ENCODE measurements at regions not wholly inside any gene's neighbourhood (a gene's known extent, or its start where the extent isn't known, plus 50 kb on each side); places are given as distances from the start of the nearest gene placed in this dataset.
"Not testable (repeated sequence)": the region's sequence is repeated elsewhere in the genome, so short reads cannot be mapped to it uniquely, and the experiment has no call there.

GRCh38 chr10:47619300-47620012, 96.0 kb upstream of the AGAP9 start:
- H3K4me1 Mint-ChIP-seq; H3K4me3 Mint-ChIP-seq; CTCF ChIA-PET; DNase-seq (ENCODE audit: low spot score); H3K27me3 Mint-ChIP-seq (ENCODE audit: low read depth); POLR2A ChIA-PET; H3K27ac Mint-ChIP-seq; H3K36me3 Mint-ChIP-seq; ATAC-seq; H3K9me3 Mint-ChIP-seq: not testable (repeated sequence)

GRCh38 chr10:47609311-47609710, 85.9 kb upstream of the AGAP9 start:
- H3K4me3 Mint-ChIP-seq; CTCF ChIA-PET; H3K36me3 Mint-ChIP-seq; DNase-seq (ENCODE audit: low spot score); H3K4me1 Mint-ChIP-seq; H3K27me3 Mint-ChIP-seq (ENCODE audit: low read depth); ATAC-seq; POLR2A ChIA-PET; H3K9me3 Mint-ChIP-seq; H3K27ac Mint-ChIP-seq: not testable (repeated sequence)

- ATAC-seq; H3K36me3 Mint-ChIP-seq; H3K4me1 Mint-ChIP-seq; H3K27ac Mint-ChIP-seq; CTCF ChIA-PET; DNase-seq (ENCODE audit: low spot score); H3K9me3 Mint-ChIP-seq; POLR2A ChIA-PET; H3K4me3 Mint-ChIP-seq; H3K27me3 Mint-ChIP-seq (ENCODE audit: low read depth): not testable (repeated sequence)
Measured at GRCh38 chr10:47605791-47606773, 82.6 kb upstream of the AGAP9 start.

DNA sequence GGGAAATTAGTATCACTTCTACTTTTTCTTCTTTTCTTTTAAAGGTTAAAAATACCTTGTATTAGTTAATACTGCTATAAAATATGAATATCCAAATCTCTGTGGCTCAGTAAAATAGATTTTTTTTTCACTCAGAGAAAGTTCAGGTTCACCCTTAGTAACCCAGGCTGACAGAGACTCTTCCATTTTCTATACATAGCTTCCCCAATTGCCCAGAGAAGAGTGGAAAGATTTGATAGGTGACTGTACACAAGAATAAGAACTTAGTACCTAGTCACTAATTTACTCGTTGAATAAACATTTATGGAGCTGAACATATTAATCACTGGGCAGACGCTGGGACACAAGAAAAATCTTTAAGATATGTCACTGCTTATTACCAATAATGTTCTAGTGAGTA, 77.2 kb upstream of the AGAP9 start:
- POLR2A ChIA-PET, H3K36me3 Mint-ChIP-seq, ATAC-seq: not testable (repeated sequence)

DNA sequence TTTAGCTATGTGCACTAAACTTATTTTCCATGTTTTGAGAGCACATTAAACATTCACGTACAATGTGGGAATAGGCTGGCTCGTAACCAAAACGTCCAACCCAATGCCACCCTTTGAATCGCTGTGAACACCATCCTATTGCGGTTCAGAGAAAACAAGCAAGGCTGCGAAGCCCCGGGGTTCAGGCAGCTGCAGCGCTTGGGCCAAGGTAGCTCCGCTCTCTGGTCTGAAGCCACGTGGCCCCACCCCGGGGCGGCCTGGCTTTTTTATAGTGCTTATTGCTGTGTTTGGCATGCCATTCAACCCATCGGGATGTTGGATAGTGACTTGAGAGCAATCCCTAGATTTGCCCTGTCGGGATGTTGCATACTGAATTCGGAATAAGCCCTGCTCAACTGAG, 76.7 kb upstream of the AGAP9 start:
- H3K27me3 Mint-ChIP-seq (ENCODE audit: low read depth); H3K27ac Mint-ChIP-seq; H3K36me3 Mint-ChIP-seq; ATAC-seq; POLR2A ChIA-PET; H3K4me1 Mint-ChIP-seq; H3K9me3 Mint-ChIP-seq; CTCF ChIA-PET; H3K4me3 Mint-ChIP-seq: not testable (repeated sequence)
- peak; percentile 11 for DNase-seq (ENCODE audit: low spot score)

More for the DNA sequence above, 77.2 kb upstream of the AGAP9 start:
- H3K4me3 Mint-ChIP-seq; H3K4me1 Mint-ChIP-seq; DNase-seq (ENCODE audit: low spot score); H3K27me3 Mint-ChIP-seq (ENCODE audit: low read depth); H3K27ac Mint-ChIP-seq; H3K9me3 Mint-ChIP-seq; CTCF ChIA-PET: not testable (repeated sequence)

DNA sequence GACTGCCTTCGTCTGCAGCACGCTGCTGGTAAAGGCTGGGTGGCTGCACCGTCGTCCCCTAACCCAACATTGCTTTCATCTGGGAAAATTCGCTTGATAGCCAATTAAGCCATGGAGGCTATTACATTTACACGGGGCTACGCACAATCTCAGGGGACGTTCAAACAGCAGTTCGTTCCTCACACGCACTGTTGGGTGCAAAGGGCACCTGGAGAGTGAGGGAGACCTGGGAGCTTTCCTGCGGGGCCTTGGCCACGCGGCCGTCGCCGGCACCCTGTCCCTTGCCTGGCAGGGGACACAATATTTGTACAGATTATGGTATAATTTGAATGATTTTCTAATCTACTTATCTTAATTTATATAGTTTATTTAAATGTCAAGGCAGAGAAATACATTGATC, 76.2 kb upstream of the AGAP9 start:
- CTCF ChIA-PET; H3K27me3 Mint-ChIP-seq (ENCODE audit: low read depth); H3K9me3 Mint-ChIP-seq; H3K4me1 Mint-ChIP-seq; H3K36me3 Mint-ChIP-seq; H3K27ac Mint-ChIP-seq; H3K4me3 Mint-ChIP-seq; DNase-seq (ENCODE audit: low spot score); ATAC-seq; POLR2A ChIA-PET: not testable (repeated sequence)

DNA sequence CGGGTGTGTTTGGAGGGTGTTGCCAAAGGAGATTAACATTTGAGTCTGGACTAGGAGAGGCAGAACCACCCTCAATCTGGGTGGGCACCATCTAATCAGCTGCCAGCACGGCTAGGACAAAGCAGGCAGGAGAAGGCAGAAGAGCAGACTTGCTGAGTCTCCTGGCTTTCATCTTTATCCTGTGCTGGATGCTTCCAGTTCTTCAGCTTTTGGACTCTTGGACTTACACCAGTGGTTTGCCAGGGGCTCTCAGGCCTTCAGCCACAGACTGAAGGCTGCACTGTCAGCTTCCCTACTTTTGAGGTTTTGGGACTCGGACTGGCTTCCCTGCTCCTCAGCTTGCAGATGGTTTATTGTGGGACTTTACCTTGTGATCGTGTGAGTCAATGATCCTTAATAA, 70.4 kb upstream of the AGAP9 start:
- H3K36me3 Mint-ChIP-seq; DNase-seq (ENCODE audit: low spot score); POLR2A ChIA-PET: not testable (repeated sequence)

GRCh38 chr10:47593129-47593528, 69.7 kb upstream of the AGAP9 start:
- CTCF ChIA-PET; ATAC-seq; POLR2A ChIA-PET; H3K36me3 Mint-ChIP-seq; H3K27ac Mint-ChIP-seq; DNase-seq (ENCODE audit: low spot score); H3K9me3 Mint-ChIP-seq; H3K27me3 Mint-ChIP-seq (ENCODE audit: low read depth); H3K4me1 Mint-ChIP-seq; H3K4me3 Mint-ChIP-seq: not testable (repeated sequence)

More for the DNA sequence above, 70.4 kb upstream of the AGAP9 start:
- H3K9me3 Mint-ChIP-seq; H3K4me1 Mint-ChIP-seq; CTCF ChIA-PET; H3K27me3 Mint-ChIP-seq (ENCODE audit: low read depth); ATAC-seq; H3K4me3 Mint-ChIP-seq; H3K27ac Mint-ChIP-seq: not testable (repeated sequence)

DNA sequence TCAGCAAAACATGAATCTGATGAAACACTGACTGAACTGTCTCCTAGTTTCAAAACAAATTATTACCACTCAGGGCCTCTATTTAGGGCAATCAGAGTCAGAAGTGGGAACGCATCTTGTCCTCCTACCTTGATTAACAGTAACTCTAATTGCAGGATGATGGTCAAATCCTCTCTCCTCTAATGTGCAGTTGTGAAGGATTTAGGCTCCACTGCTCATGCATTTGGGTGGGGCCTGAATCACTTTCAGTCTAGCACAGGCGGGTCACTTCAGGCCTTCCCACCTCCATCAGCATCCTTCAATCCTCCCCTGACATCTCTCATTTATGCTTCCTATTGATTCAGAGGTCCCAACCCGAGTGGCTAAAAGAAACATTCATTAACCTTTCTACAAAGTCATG, 67.5 kb upstream of the AGAP9 start:
- H3K4me3 Mint-ChIP-seq; CTCF ChIA-PET; POLR2A ChIA-PET; H3K9me3 Mint-ChIP-seq; H3K4me1 Mint-ChIP-seq; H3K27ac Mint-ChIP-seq; H3K36me3 Mint-ChIP-seq; ATAC-seq; DNase-seq (ENCODE audit: low spot score); H3K27me3 Mint-ChIP-seq (ENCODE audit: low read depth): not testable (repeated sequence)

- not testable (repeated sequence) for H3K27me3 Mint-ChIP-seq (ENCODE audit: low read depth); H3K36me3 Mint-ChIP-seq
Measured at GRCh38 chr10:47590534-47590933, 67.1 kb upstream of the AGAP9 start.

DNA sequence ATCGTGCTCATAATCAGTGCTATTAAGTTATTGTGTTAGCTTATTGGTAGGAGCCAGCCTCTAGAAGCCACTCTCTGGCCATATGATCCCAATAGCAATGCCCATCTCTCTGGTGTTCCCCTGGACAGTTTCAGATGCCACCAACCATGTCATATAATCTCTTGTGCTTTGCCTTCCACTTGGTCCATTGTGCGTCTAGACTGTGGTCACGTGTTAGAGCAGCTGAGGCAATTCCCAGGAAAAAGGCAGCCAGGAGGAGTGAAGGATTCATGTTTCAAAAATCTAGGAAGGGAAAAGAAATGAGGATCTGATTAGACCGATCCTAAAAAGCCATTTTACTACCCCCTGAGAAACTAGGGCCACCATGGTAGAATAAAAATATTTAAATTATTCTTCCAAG, 58.6 kb upstream of the AGAP9 start:
- H3K4me1 Mint-ChIP-seq; DNase-seq (ENCODE audit: low spot score); H3K9me3 Mint-ChIP-seq; H3K27me3 Mint-ChIP-seq (ENCODE audit: low read depth); H3K36me3 Mint-ChIP-seq; H3K27ac Mint-ChIP-seq; H3K4me3 Mint-ChIP-seq; CTCF ChIA-PET; POLR2A ChIA-PET; ATAC-seq: not testable (repeated sequence)

More at GRCh38 chr10:47590534-47590933, 67.1 kb upstream of the AGAP9 start:
- H3K4me1 Mint-ChIP-seq; H3K9me3 Mint-ChIP-seq; POLR2A ChIA-PET; CTCF ChIA-PET; H3K4me3 Mint-ChIP-seq; H3K27ac Mint-ChIP-seq; DNase-seq (ENCODE audit: low spot score); ATAC-seq: not testable (repeated sequence)

DNA sequence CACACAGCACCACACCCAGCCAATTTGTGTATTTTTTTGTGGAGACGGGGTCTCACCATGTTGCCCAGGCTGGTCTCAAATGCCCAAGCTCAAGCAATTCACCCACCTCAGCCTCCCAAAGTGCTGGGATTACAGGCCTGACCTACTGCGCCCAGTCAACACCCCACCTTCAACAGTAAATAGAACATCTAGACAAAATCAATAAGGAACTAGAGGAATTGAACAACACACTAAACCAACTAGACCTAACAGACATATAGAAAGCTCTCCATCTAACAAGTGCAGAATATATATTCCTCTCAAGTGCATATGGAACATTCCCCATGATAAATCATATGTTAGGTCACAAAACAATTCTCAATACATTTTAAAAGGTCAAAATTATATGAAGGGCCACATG, 56.6 kb upstream of the AGAP9 start:
- H3K36me3 Mint-ChIP-seq; ATAC-seq; H3K4me1 Mint-ChIP-seq; H3K27ac Mint-ChIP-seq; H3K27me3 Mint-ChIP-seq (ENCODE audit: low read depth); POLR2A ChIA-PET; CTCF ChIA-PET; H3K4me3 Mint-ChIP-seq; H3K9me3 Mint-ChIP-seq; DNase-seq (ENCODE audit: low spot score): not testable (repeated sequence)
